Uterus (tissue), 3 donors: ENCODE measurements at regions not wholly inside any gene's neighbourhood (a gene's known extent, or its start where the extent isn't known, plus 50 kb on each side); places are given as distances from the start of the nearest gene placed in this dataset.

ENCODE experiments used
- DNase-seq, 2 donors: peaks; one replicate each; pipeline ENCODE4 v3.0.0-alpha.2; 2019 to 2020
- H3K27ac ChIP-seq, 2 donors: fragments of 200-600 bp; sonication (generic); 1 replicate in 1 of 2; 2 replicates in 1 of 2; pipeline ENCODE4 v1.5.1; 2016 to 2018
- H3K27me3 ChIP-seq, 2 donors: fragments of 200-600 bp; sonication (generic); one replicate each; pipeline ENCODE4 v1.5.1; 2018 to 2019; ENCODE audit warnings: control low read depth in 1 of 2
- H3K36me3 ChIP-seq, 2 donors: fragments of 200-600 bp; sonication (generic); one replicate each; pipeline ENCODE4 v1.5.1; 2019; ENCODE audit warnings: control low read depth in 1 of 2
- H3K4me1 ChIP-seq, 2 donors: fragments of 200-600 bp; sonication (generic); one replicate each; pipeline ENCODE4 v1.5.1; 2018 to 2019; ENCODE audit warnings: control low read depth in 1 of 2
- H3K4me3 ChIP-seq, 2 donors: fragments of 200-600 bp; sonication (generic); 1 replicate in 1 of 2; 2 replicates in 1 of 2; pipeline ENCODE4 v1.5.1; 2018 to 2019; ENCODE audit warnings: mild to moderate bottlenecking in 1 of 2
- H3K9me3 ChIP-seq, 2 donors: fragments of 200-600 bp; sonication (generic); one replicate each; pipeline ENCODE4 v1.5.1; 2019; ENCODE audit warnings: control low read depth in 1 of 2
- CTCF ChIP-seq, 4 experiments: fragments of 200-600 bp in 2 of 4; fragments of 450-650 bp in 2 of 4; sonication (generic) in 2 of 4; IDR thresholded peaks; one replicate each; pipeline ENCODE4 v1.5.1; 2016 to 2019; ENCODE audit warnings: antibody characterized with exemption in 4 of 4, mild to moderate bottlenecking in 2 of 4, moderate library complexity in 1 of 4
- POLR2A ChIP-seq, 2 donors: fragments of 450-650 bp; IDR thresholded peaks; one replicate each; pipeline ENCODE4 v1.6.1; 2016; ENCODE audit warnings: antibody characterized with exemption in 2 of 2, mild to moderate bottlenecking in 1 of 2, moderate library complexity in 1 of 2
- intact Hi-C: fragments of 100-400 bp; cut with DNase I; formaldehyde crosslinking; loops from one replicate; pipeline ENCODE4 v1.15.1; 2023; ENCODE audit warnings: low total_unique reads
- donor health status: DM: yes; HTN: yes; CAD: no.

- Histone ChIP-seq H3K4me1 (no peaks in the 10 kb centered on the region), H3K27me3 (no peaks in the 10 kb centered on the region), H3K4me3 (no peak overlapping the region), H3K36me3 (no peaks in the 10 kb centered on the region), H3K27ac (no peak overlapping the region), H3K9me3 (no peaks in the 10 kb centered on the region)
- TF ChIP-seq POLR2A (IDR thresholded peaks at IDR 0.05) (no peak), CTCF (IDR thresholded peaks at IDR 0.05) (no peak)
- no peak for DNase-seq
- intact Hi-C loops: no loop called here
Observed at GRCh38 chr3:76684946-76685345, 355.0 kb upstream of the ROBO2 start.

- intact Hi-C loops: no loop called here
- Histone ChIP-seq H3K36me3 (no peaks in the 10 kb centered on the region), H3K9me3 (no peaks in the 10 kb centered on the region), H3K4me1 (no peaks in the 10 kb centered on the region), H3K4me3 (no peak overlapping the region), H3K27me3 (no peaks in the 10 kb centered on the region), H3K27ac (no peak overlapping the region)
- no peak for DNase-seq
- TF ChIP-seq POLR2A (IDR thresholded peaks at IDR 0.05): no peak
- no peak for TF ChIP-seq CTCF (IDR thresholded peaks at IDR 0.05)
Observed at GRCh38 chr3:76685858-76686257, 354.0 kb upstream of the ROBO2 start.

GRCh38 chr3:76687019-76687418, 352.9 kb upstream of the ROBO2 start:
- TF ChIP-seq CTCF (IDR thresholded peaks at IDR 0.05): no peak
- TF ChIP-seq POLR2A (IDR thresholded peaks at IDR 0.05): no peak
- no peaks in the 10 kb centered on the region for H3K9me3 ChIP-seq
- H3K27ac ChIP-seq: no peak overlapping the region
- H3K4me3 ChIP-seq: no peak overlapping the region
- intact Hi-C loops: no loop called here
- no peaks in the 10 kb centered on the region for H3K36me3 ChIP-seq
- H3K4me1 ChIP-seq: no peaks in the 10 kb centered on the region
- H3K27me3 ChIP-seq: no peaks in the 10 kb centered on the region
- no peak for DNase-seq

GRCh38 chr3:76694063-76694462, 345.8 kb upstream of the ROBO2 start:
- Histone ChIP-seq H3K27me3 (no peaks in the 10 kb centered on the region), H3K4me3 (no peak overlapping the region), H3K36me3 (no peaks in the 10 kb centered on the region), H3K4me1 (no peaks in the 10 kb centered on the region), H3K27ac (no peak overlapping the region), H3K9me3 (no peaks in the 10 kb centered on the region)
- DNase-seq: no peak
- intact Hi-C loops: no loop called here
- TF ChIP-seq CTCF (IDR thresholded peaks at IDR 0.05) (no peak), POLR2A (IDR thresholded peaks at IDR 0.05) (no peak)

GRCh38 chr3:76698136-76698706, 341.7 kb upstream of the ROBO2 start:
- no peaks in the 10 kb centered on the region for H3K27me3 ChIP-seq
- DNase-seq: no peak
- H3K4me1 ChIP-seq: no peaks in the 10 kb centered on the region
- intact Hi-C loops: no loop called here
- no peaks in the 10 kb centered on the region for H3K9me3 ChIP-seq
- H3K27ac ChIP-seq: no peak overlapping the region
- H3K4me3 ChIP-seq: no peak overlapping the region
- no peaks in the 10 kb centered on the region for H3K36me3 ChIP-seq
- no peak for TF ChIP-seq POLR2A (IDR thresholded peaks at IDR 0.05)
- no peak for TF ChIP-seq CTCF (IDR thresholded peaks at IDR 0.05)
